ENCODE measurements at regions not wholly inside any gene's neighbourhood (a gene's known extent, or its start where the extent isn't known, plus 50 kb on each side); places are given as distances from the start of the nearest gene placed in this dataset.

- DNase-seq (no peak), ATAC-seq (no peak)
- no peak overlapping the region for H3K4me3 ChIP-seq (ENCODE audit: low read length)
- no peak overlapping the region for H3K4me3 Mint-ChIP-seq
- no peaks in the 10 kb centered on the region for H3K27me3 ChIP-seq (ENCODE audit: control insufficient read depth, insufficient read depth, low read length)
- no peaks in the 10 kb centered on the region for H3K9me3 ChIP-seq (ENCODE audit: control insufficient read depth, insufficient read depth, low read length)
- no peak overlapping the region for H3K27ac ChIP-seq (ENCODE audit: low read length)
- TF ChIP-seq, protein P1, sequence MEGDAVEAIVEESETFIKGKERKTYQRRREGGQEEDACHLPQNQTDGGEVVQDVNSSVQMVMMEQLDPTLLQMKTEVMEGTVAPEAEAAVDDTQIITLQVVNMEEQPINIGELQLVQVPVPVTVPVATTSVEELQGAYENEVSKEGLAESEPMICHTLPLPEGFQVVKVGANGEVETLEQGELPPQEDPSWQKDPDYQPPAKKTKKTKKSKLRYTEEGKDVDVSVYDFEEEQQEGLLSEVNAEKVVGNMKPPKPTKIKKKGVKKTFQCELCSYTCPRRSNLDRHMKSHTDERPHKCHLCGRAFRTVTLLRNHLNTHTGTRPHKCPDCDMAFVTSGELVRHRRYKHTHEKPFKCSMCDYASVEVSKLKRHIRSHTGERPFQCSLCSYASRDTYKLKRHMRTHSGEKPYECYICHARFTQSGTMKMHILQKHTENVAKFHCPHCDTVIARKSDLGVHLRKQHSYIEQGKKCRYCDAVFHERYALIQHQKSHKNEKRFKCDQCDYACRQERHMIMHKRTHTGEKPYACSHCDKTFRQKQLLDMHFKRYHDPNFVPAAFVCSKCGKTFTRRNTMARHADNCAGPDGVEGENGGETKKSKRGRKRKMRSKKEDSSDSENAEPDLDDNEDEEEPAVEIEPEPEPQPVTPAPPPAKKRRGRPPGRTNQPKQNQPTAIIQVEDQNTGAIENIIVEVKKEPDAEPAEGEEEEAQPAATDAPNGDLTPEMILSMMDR (IDR thresholded peaks at IDR 0.05): no peak
- no peaks in the 10 kb centered on the region for H3K36me3 ChIP-seq (ENCODE audit: control insufficient read depth, insufficient read depth, low read length)
- peaks cover 15 to 17% of the 10 kb centered on the region in 2 donors for H3K27me3 Mint-ChIP-seq (ENCODE audit: low read depth in 2 of 2)
- no peaks in the 10 kb centered on the region for H3K4me1 Mint-ChIP-seq
- no peaks in the 10 kb centered on the region for H3K9me3 Mint-ChIP-seq
- H3K27ac Mint-ChIP-seq: no peak overlapping the region
- 51% methylated on average over 2 of the region's 2 CpGs for WGBS (ENCODE audit: insufficient coverage)
- H3K4me1 ChIP-seq (ENCODE audit: control insufficient read depth, insufficient read depth, low read length): no peaks in the 10 kb centered on the region
- no peaks in the 10 kb centered on the region for H3K36me3 Mint-ChIP-seq
- intact Hi-C loops (cut with micrococcal nuclease): no loop called here
These were observed 100.8 kb upstream of the PIAS1 start for GRCh38 chr15:67953299-67953698.

GRCh38 chr15:67955252-67955651 lies 98.9 kb upstream of the PIAS1 start:
- no peaks in the 10 kb centered on the region for H3K9me3 ChIP-seq (ENCODE audit: control insufficient read depth, insufficient read depth, low read length)
- no peaks in the 10 kb centered on the region for H3K4me1 ChIP-seq (ENCODE audit: control insufficient read depth, insufficient read depth, low read length)
- H3K4me1 Mint-ChIP-seq: no peaks in the 10 kb centered on the region
- H3K36me3 Mint-ChIP-seq: no peaks in the 10 kb centered on the region
- TF ChIP-seq, protein P1 (IDR thresholded peaks at IDR 0.05): no peak
- 58% methylated on average over 6 of the region's 6 CpGs for WGBS (ENCODE audit: insufficient coverage)
- DNase-seq (no peak), ATAC-seq (no peak)
- H3K27ac ChIP-seq (ENCODE audit: low read length): no peak overlapping the region
- H3K27me3 ChIP-seq (ENCODE audit: control insufficient read depth, insufficient read depth, low read length): no peaks in the 10 kb centered on the region
- intact Hi-C loops (cut with micrococcal nuclease): no loop called here
- H3K27me3 Mint-ChIP-seq (ENCODE audit: low read depth in 2 of 2): peaks cover 21 to 30% of the 10 kb centered on the region in 2 donors
- H3K4me3 ChIP-seq (ENCODE audit: low read length): no peak overlapping the region
- H3K27ac Mint-ChIP-seq: no peak overlapping the region
- no peaks in the 10 kb centered on the region for H3K36me3 ChIP-seq (ENCODE audit: control insufficient read depth, insufficient read depth, low read length)
- H3K4me3 Mint-ChIP-seq: no peak overlapping the region
- H3K9me3 Mint-ChIP-seq: no peaks in the 10 kb centered on the region

- 57% methylated on average over 1 of the region's 2 CpGs for WGBS (ENCODE audit: insufficient coverage)
- TF ChIP-seq, protein P1 (IDR thresholded peaks at IDR 0.05): no peak
- Mint-ChIP-seq H3K4me3 (no peak overlapping the region), H3K4me1 (no peaks in the 10 kb centered on the region), H3K27ac (no peak overlapping the region), H3K36me3 (no peaks in the 10 kb centered on the region), H3K27me3 (ENCODE audit: low read depth in 2 of 2) (peaks cover 12 to 20% of the 10 kb centered on the region in 2 donors), H3K9me3 (no peaks in the 10 kb centered on the region)
- Histone ChIP-seq H3K36me3 (ENCODE audit: control insufficient read depth, insufficient read depth, low read length) (no peaks in the 10 kb centered on the region), H3K9me3 (ENCODE audit: control insufficient read depth, insufficient read depth, low read length) (no peaks in the 10 kb centered on the region), H3K27me3 (ENCODE audit: control insufficient read depth, insufficient read depth, low read length) (no peaks in the 10 kb centered on the region), H3K4me3 (ENCODE audit: low read length) (no peak overlapping the region), H3K27ac (ENCODE audit: low read length) (no peak overlapping the region), H3K4me1 (ENCODE audit: control insufficient read depth, insufficient read depth, low read length) (no peaks in the 10 kb centered on the region)
- DNase-seq (no peak), ATAC-seq (no peak)
- intact Hi-C loops (cut with micrococcal nuclease): no loop called here
These were observed 96.5 kb upstream of the PIAS1 start for GRCh38 chr15:67957435-67958132.
